CD4-positive, alpha-beta T cell treated with Interleukin-4 for 4 hours (primary cell): ENCODE measurements at regions not wholly inside any gene's neighbourhood (a gene's known extent, or its start where the extent isn't known, plus 50 kb on each side); places are given as distances from the start of the nearest gene placed in this dataset.
A peak's percentile ranks its signal among the peaks of the same experiment; 100 is the strongest.

Source experiments
- DNase-seq: peaks from one replicate; pipeline ENCODE4 v3.0.0-alpha.2; 2020

GRCh38 chr6:71126506-71126905 is 162.1 kb upstream of the OGFRL1 start:
- no peak for DNase-seq

- no peak for DNase-seq
Measured at GRCh38 chr6:71127374-71127773, 161.2 kb upstream of the OGFRL1 start.

- DNase-seq: no peak
Measured at GRCh38 chr6:71130277-71130676, 158.3 kb upstream of the OGFRL1 start.

GRCh38 chr6:71134929-71135642 is 153.5 kb upstream of the OGFRL1 start:
- no peak for DNase-seq

GRCh38 chr6:71137973-71138372 is 150.6 kb upstream of the OGFRL1 start:
- DNase-seq: no peak

GRCh38 chr6:71138376-71138775 is 150.2 kb upstream of the OGFRL1 start:
- DNase-seq: no peak

GRCh38 chr6:71139249-71139648 is 149.4 kb upstream of the OGFRL1 start:
- no peak for DNase-seq

- no peak for DNase-seq
Measured at GRCh38 chr6:71153755-71154325, 134.8 kb upstream of the OGFRL1 start.

GRCh38 chr6:71157345-71157744 is 131.3 kb upstream of the OGFRL1 start:
- no peak for DNase-seq

GRCh38 chr6:71164890-71165289 is 123.7 kb upstream of the OGFRL1 start:
- DNase-seq: no peak

GRCh38 chr6:71168233-71168765 is 120.3 kb upstream of the OGFRL1 start:
- DNase-seq: no peak

GRCh38 chr6:71171497-71172070 is 117.0 kb upstream of the OGFRL1 start:
- no peak for DNase-seq

- DNase-seq: no peak
Measured at GRCh38 chr6:71179249-71179885, 109.2 kb upstream of the OGFRL1 start.

GRCh38 chr6:71181565-71181964 is 107.0 kb upstream of the OGFRL1 start:
- DNase-seq: no peak

GRCh38 chr6:71187141-71187540 is 101.5 kb upstream of the OGFRL1 start:
- no peak for DNase-seq

- DNase-seq: peak; percentile 35
Measured at GRCh38 chr6:71190809-71191208, 97.8 kb upstream of the OGFRL1 start.

GRCh38 chr6:71194724-71195123 is 93.9 kb upstream of the OGFRL1 start:
- DNase-seq: no peak

GRCh38 chr6:71197267-71197666 is 91.3 kb upstream of the OGFRL1 start:
- DNase-seq: no peak

GRCh38 chr6:71197780-71198179 is 90.8 kb upstream of the OGFRL1 start:
- no peak for DNase-seq

GRCh38 chr6:71198908-71199307 is 89.7 kb upstream of the OGFRL1 start:
- DNase-seq: no peak

GRCh38 chr6:71199736-71200135 is 88.9 kb upstream of the OGFRL1 start:
- DNase-seq: no peak

GRCh38 chr6:71203206-71203605 is 85.4 kb upstream of the OGFRL1 start:
- no peak for DNase-seq

- no peak for DNase-seq
Measured at GRCh38 chr6:71204741-71205140, 83.9 kb upstream of the OGFRL1 start.
